GM10266 (cell line): ENCODE measurements at regions not wholly inside any gene's neighbourhood (a gene's known extent, or its start where the extent isn't known, plus 50 kb on each side); places are given as distances from the start of the nearest gene placed in this dataset.

ENCODE experiments used
- DNase-seq: peaks from one replicate; pipeline ENCODE4 v3.0.0; 2012; ENCODE audit errors: extremely low spot score
- CTCF ChIP-seq: IDR thresholded peaks from 2 replicates; pipeline ENCODE4 v1.5.1; 2012; ENCODE audit warnings: mild to moderate bottlenecking, low read depth; ENCODE audit not compliant: control insufficient read depth, insufficient read depth; ENCODE audit errors: missing control alignments

- DNase-seq: no peak
- no peak for TF ChIP-seq CTCF
Measured at GRCh38 chr4:83712890-83713289, 177.0 kb downstream of the GPAT3 start.

GRCh38 chr4:83709627-83710026 lies 173.7 kb downstream of the GPAT3 start:
- no peak for DNase-seq
- TF ChIP-seq CTCF: no peak

- no peak for DNase-seq
- TF ChIP-seq CTCF: no peak
Measured at GRCh38 chr4:83708500-83709175, 172.7 kb downstream of the GPAT3 start.

- DNase-seq: no peak
- TF ChIP-seq CTCF: no peak
Measured at GRCh38 chr4:83704786-83705185, 168.9 kb downstream of the GPAT3 start.

GRCh38 chr4:83703752-83704151 lies 167.8 kb downstream of the GPAT3 start:
- no peak for TF ChIP-seq CTCF

GRCh38 chr4:83701041-83701440 lies 165.1 kb downstream of the GPAT3 start:
- DNase-seq: no peak
- no peak for TF ChIP-seq CTCF

More at GRCh38 chr4:83703752-83704151, 167.8 kb downstream of the GPAT3 start:
- DNase-seq: no peak

- DNase-seq: no peak
- no peak for TF ChIP-seq CTCF
Measured at GRCh38 chr4:83699358-83699757, 163.4 kb downstream of the GPAT3 start.
